GM21447 (cell line): ENCODE measurements at regions not wholly inside any gene's neighbourhood (a gene's known extent, or its start where the extent isn't known, plus 50 kb on each side); places are given as distances from the start of the nearest gene placed in this dataset.

ENCODE experiments used
- ATAC-seq: cut with Tn5 transposase; IDR thresholded peaks from one replicate; pipeline ENCODE4 v1.9.1; 2021; ENCODE audit not compliant: unreplicated experiment

DNA sequence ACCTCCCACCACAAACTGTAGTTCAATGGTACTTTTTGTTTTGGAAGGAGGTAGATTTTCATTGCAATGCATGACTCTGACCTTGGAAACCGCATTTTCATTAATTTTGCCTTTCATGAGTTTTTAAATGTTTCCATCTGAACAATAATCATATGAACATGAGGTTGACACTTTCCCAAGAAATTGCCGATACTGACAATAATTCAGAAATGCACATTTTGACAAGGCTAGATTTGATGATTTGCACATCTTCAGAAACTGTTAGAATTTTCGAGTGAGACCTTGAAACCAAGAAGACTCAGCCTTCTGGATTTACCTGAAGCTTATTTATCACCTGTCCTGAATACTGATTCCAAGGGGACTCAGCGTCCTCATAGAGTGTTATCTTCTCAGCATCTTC is 93.8 kb upstream of the NTRK2 start:
- no peak for ATAC-seq

DNA sequence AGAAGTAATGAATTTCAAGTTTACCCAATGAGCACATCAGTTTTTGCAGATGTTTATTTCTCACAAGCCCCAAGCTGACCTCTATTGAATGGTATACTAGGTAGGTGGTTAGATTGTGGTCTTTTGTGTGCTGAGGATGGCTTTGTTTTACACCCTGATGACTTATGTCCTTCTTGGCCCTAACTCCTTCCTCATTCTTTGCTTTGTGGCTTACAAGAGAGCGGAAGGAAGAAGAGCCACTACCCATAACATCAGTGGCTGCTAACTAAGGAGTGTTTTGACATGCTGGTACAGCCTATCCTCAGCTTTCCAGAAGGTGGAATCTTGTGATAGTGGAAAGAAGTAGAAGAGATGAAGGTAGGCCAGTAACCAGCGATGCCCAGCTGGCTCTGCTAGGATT is 85.7 kb upstream of the NTRK2 start:
- no peak for ATAC-seq

DNA sequence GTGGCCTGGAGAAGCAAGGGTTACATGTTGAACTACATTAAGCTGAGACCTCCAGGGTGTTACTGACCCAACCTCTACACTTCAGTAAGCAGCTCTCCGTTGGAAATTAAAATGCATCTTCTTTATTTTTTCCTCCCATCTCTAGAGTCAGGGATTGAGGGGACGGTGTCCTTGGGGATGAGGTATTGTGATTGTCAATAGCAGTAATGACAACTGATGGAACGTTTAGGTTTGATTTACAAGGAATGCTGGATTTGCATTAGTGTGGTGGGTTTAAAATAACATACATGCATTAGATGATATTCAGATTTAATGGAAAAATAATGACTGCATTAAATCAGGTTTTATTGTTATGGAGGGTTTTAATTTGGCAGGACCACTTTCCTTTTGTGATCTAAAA is 82.9 kb upstream of the NTRK2 start:
- no peak for ATAC-seq

DNA sequence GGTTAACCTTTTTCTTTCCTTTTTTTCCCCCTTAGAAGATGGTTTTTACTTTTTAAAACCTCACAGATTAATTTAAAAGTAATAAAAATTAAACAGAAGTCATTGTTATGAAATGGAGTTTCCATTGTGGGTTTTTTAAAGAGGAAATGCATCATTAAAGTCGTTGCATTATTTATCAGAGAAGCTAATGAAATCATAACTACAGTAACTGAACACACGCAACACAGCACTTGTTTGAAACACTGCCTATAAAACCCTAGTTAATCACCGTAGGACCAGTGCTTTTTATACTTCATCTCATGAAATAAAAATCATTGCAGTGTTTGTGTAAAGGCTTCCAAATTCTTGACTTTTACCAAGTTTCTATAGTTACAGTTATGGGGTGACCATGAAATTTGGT is 82.4 kb upstream of the NTRK2 start:
- no peak for ATAC-seq

DNA sequence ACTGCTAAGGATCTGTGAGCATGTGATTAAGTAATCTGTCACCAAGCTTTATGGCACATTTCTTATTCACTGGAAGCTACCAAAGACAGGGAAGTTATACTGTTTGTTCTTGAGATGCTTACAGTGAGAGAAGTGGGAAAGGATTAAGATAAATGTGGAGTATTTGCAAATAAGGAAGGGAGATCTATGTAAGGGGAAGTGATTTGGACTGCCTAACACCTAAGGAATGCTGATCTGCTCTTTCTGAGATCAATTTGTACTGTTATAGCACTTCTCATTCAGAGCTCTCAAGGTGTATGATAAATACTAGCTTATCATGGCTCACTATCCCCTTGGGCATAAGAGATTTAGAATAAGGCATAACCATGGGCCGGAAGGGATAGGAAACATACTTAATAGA is 80.0 kb upstream of the NTRK2 start:
- no peak for ATAC-seq

DNA sequence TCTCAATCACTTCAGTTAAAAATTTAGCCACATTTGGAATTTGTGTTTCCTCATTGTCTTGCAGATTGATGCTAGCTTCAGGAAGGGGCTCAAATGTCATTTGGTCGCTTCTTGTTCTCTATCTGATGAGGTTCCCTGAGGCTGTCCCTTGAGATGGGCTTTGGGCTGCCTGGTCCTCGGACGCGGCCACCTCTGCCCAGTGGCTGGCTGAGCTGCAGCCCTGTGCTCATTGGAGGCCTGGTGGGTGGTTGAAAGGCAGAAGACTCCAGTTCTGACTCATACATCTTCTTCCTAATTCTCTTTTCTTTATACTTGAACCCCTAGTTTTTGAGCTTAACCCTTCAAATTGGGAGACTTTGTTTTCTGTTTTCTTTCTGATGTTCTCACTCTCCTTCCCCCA is 78.8 kb upstream of the NTRK2 start:
- no peak for ATAC-seq

DNA sequence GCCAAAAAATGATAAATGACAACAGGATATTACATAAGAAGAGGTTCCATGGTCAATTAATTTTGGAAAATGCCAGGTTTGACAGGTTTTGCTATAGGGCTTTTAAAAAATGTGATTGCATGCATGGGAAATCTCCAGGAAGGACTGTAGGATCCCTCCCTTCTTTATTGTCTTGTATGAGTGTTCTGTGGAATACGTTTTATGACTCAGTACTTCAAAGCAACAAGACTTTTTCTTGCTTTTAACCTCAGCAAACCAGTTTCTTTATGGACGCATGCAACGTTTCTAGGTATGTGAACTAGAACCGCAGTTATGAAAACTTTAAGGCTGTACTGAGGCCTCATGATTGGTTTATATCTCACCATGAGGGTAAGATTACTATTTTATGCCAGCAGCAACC is 76.6 kb upstream of the NTRK2 start:
- no peak for ATAC-seq

DNA sequence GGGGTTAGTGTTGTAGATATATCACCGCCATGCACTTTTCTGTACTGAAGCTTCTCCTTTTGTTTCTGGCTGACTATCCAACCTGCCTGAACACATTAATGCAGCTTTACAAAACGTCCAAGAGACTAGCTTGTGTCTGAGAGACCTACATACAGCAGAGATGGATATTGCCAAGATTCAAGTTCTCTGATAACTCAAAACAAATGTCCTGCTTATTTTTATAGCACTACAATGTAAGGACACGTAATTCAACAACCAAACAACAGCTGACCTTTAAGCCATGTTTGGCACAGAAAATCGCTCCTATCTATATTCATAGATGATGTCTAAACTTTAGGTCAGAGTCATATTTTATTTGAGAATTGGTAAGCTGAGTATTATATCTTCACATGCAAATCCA is 76.2 kb upstream of the NTRK2 start:
- no peak for ATAC-seq

DNA sequence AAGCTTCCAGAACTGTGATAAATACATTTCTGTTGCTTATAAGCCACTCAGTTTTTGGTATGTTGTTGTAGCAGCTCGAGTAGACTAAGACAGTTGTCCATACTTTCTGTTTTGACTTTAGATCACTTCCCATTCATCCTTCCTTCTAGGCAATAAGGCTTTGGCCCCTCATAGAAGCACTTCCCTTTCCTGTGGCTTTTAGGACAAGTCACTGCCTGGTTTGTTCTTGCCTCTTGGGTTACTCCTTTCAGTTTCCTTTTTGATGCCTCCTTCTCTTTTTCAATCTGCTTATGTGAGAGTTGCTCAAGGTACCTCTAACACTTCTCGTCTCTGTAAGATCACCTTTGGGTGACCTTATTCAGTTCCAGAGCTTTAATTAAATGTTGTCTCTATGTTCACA is 72.4 kb upstream of the NTRK2 start:
- ATAC-seq = peak; percentile 99

DNA sequence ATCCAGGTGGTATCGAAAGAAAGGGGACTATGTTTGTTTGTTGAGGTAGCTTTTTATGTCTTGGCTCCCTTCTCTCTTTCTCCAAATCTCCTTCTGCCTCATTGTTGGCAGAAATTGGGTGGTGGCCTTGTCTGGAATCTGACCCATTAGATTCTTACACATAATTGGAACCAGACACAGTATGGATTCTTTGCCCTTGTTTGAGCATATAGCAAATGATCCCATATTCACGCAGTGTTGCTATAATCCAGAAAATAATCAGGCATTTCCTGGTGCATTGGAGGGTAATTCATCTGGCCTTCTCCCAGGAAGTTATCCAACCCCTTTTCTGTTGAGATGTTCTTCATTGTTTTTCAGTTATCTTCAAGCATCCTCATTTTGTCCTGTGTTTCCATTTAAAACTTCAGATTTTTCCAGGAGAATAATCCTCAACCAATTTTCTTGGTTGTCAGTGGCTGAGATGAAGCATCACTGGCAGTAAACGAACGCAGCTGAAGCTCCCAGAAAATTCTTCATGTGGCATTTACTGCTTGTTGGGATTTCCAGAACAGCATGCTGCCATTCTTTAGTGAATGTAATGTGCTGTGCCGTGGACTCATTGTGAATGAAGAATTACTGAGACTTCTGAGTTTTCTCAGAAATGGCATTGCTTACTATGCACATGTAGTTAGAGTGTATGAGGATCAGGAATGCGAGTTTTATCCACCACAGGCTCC is 70.5 kb upstream of the NTRK2 start:
- no peak for ATAC-seq

DNA sequence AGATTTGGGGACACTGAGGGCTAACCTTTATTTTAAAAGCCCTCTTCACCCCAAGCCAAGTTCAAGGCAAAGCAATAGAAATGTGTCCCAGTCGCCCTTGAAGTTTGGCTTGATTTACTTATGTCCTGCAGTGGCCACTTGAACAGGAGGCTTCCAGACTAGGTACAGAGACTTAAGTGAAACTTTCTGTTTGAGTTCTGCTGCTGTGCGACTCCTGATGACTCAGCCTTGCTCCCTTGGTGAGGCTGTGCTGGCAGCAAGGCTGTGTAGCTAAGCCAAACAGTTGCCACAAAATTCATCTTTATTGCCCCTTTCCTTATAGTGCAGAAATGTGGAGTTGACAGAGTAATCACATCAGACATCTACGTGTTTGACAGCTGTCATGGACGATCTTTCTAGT is 68.8 kb upstream of the NTRK2 start:
- no peak for ATAC-seq

DNA sequence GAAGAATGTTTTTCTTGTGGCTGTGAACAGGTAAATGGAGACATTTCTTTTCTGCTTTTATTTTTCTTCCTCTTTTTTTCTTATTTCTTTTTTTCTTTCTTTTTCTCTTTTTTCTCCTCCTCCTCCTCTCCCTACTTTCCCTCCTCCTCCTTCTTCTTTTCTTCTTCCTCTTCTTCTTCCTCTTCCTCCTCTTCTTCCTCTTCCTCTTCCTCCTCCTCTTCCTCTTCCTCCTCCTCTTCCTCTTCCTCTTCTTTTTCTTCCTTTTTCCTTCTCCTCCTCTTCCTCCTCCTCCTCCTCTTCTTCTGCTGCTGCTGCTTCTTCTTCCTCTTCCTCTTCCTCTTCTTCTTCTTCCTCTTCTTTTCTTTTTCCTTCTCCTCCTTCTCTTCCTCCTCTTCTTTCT is 65.3 kb upstream of the NTRK2 start:
- ATAC-seq = no peak

DNA sequence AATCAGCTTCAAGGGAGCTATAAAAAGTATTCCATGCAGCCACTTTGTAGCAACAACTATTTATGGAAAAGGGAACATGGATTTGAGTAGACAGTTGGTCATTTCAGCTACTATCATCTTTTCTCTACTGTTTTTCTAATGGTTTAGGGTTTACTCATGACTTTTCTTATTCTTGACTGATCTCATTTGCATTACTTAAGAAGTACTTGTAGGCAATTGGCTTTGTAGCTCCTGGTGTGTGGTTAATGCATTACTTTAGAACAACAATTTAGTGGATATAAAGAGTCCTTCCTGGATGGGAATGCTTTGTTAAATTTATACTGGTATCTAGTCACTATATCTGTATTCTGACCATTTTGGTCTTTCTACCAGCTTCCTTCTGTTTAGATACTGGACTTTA is 59.8 kb upstream of the NTRK2 start:
- ATAC-seq = no peak

DNA sequence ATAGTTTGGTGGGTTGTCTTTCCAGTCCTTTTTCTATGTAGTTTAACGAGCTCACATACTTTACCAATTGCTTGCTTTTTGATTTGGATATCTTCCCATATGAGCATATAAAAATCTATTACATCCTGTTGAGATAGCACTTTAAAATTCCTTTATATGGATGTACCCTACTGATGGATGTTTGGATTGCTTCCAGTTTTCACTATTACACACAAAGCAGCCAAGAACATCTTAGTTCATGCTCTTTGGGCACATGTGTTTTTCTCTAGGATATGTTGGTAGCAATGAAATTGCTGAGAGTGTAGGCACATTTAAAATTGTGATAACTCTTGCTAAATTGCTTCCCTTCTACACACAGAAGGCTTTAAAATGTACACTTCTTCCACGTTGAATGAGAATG is 56.1 kb upstream of the NTRK2 start:
- no peak for ATAC-seq

DNA sequence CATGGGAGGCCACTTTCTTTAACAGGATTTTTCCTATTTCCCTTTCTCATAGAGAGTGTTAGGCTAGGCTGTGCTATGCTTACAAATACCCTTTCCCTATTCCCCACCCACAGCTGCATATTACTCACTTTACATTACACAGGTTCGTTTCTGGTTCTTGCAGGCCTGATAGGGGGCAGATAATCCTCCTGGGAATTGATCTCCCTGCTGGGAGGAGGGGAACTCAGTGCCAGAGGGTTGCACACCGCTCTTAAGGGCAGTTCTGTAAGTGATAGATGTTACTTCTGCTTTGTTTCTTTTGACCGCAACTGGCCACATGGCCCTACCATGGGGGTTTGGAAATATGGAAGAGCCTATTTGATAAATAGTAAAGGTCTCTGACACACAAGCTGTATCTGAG is 54.0 kb upstream of the NTRK2 start:
- no peak for ATAC-seq

DNA sequence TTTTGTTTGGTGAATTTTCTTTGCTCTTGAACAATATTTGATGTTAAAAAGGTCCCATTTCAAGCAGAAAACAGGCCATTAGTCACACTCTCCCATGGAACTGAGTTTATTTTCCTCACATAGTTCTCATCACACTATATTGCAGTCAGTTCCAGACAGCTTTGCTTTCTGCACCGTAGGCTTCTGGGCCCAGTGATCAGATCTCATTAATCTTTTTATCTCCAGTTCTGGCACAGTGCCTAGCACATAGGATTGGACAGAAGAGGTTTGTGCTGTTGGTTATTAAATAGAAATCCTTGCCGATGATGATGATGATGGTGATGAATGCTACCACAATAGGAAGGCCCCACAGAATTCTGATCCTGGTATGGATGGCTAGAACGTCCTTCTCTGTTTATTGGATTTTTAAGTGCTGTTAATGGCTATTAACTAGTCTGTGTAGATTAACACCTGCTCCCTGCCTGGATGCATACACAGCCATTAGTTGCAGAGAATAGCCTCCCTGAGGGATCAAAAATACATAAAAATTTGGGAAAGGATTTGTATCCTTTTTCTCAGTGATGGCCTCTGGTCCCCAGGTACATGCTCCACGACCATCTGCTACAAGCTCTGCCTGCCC is 52.0 kb upstream of the NTRK2 start:
- ATAC-seq = no peak
